Mesodermal cell (in vitro differentiated cells): ENCODE measurements at regions not wholly inside any gene's neighbourhood (a gene's known extent, or its start where the extent isn't known, plus 50 kb on each side); places are given as distances from the start of the nearest gene placed in this dataset.

Source experiments
- H3K27ac ChIP-seq: 2 replicates; pipeline ENCODE4 v1.7.0; 2013; ENCODE audit warnings: mild to moderate bottlenecking, low read depth, low read length, moderate library complexity; ENCODE audit not compliant: severe bottlenecking
- H3K36me3 ChIP-seq: 2 replicates; pipeline ENCODE4 v1.7.1; 2013; ENCODE audit warnings: mild to moderate bottlenecking, low read length, moderate library complexity; ENCODE audit not compliant: control insufficient read depth, insufficient read depth
- H3K4me1 ChIP-seq: one replicate; pipeline ENCODE4 v1.7.1; 2013; ENCODE audit warnings: mild to moderate bottlenecking, low read length; ENCODE audit not compliant: insufficient read depth, control insufficient read depth, poor library complexity, severe bottlenecking
- H3K4me3 ChIP-seq: 2 replicates; pipeline ENCODE4 v1.7.0; 2013; ENCODE audit warnings: low read length, control low read depth, mild to moderate bottlenecking; ENCODE audit not compliant: insufficient read depth, poor library complexity, severe bottlenecking; ENCODE audit errors: extremely low read depth
- H3K9me3 ChIP-seq: 2 replicates; pipeline ENCODE4 v1.7.1; 2013; ENCODE audit warnings: mild to moderate bottlenecking, low read length, moderate library complexity; ENCODE audit not compliant: control insufficient read depth
- WGBS, 2 experiments: methylation state at CpG; one replicate each; pipeline ENCODE4 v1.1.5; 2013; ENCODE audit warnings: missing lambda C conversion rate in 2 of 2; ENCODE audit not compliant: insufficient coverage in 2 of 2; 5-methylcytosine and 5-hydroxymethylcytosine counted together

- Histone ChIP-seq H3K4me3 (no peak overlapping the region), H3K4me1 (peaks cover 19% of the 10 kb centered on the region), H3K9me3 (no peaks in the 10 kb centered on the region), H3K27ac (no peak overlapping the region), H3K36me3 (no peaks in the 10 kb centered on the region)
- 96 to 98% methylated on average over 6 to 10 of the region's 10 CpGs for WGBS, 2 experiments
Observed at GRCh38 chr6:80543598-80544222, 437.2 kb downstream of the BCKDHB start.

DNA sequence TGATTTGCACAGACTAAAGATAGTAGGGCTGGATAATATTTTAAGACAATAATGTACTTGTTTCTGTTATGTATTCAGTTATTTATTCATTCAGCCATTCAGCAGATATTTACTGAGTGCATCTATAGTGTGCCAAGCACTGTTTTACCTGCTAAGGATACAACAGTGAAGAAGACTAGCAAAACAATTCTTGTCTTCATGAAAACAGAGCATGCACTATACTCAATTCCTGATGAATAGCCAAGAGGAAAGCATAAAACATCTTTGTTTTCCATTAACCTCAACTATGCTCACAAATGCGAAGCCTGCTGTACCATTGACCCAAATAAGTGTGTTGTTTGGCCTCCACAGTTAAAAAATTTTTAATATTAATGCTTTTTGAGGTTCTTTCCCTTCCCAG, 436.7 kb downstream of the BCKDHB start:
- no peak overlapping the region for H3K27ac ChIP-seq
- no peaks in the 10 kb centered on the region for H3K9me3 ChIP-seq
- 100% methylated on average over 1 of the region's 1 CpG; no CpG with 5 or more reads in 1 of the 2 experiments for WGBS, 2 experiments
- no peaks in the 10 kb centered on the region for H3K36me3 ChIP-seq
- H3K4me3 ChIP-seq = no peak overlapping the region
- peaks cover 19% of the 10 kb centered on the region for H3K4me1 ChIP-seq

- WGBS, 2 experiments = 86 to 100% methylated on average over 2 of the region's 3 CpGs
- Histone ChIP-seq H3K9me3 (no peaks in the 10 kb centered on the region), H3K27ac (no peak overlapping the region), H3K4me3 (no peak overlapping the region), H3K36me3 (no peaks in the 10 kb centered on the region), H3K4me1 (peaks cover 26% of the 10 kb centered on the region)
Observed at GRCh38 chr6:80541886-80542285, 435.4 kb downstream of the BCKDHB start.

- H3K36me3 ChIP-seq = no peaks in the 10 kb centered on the region
- no peaks in the 10 kb centered on the region for H3K9me3 ChIP-seq
- H3K27ac ChIP-seq = no peak overlapping the region
- H3K4me1 ChIP-seq = peaks cover 26% of the 10 kb centered on the region
- H3K4me3 ChIP-seq = no peak overlapping the region
Observed at GRCh38 chr6:80541181-80541580, 434.7 kb downstream of the BCKDHB start.

DNA sequence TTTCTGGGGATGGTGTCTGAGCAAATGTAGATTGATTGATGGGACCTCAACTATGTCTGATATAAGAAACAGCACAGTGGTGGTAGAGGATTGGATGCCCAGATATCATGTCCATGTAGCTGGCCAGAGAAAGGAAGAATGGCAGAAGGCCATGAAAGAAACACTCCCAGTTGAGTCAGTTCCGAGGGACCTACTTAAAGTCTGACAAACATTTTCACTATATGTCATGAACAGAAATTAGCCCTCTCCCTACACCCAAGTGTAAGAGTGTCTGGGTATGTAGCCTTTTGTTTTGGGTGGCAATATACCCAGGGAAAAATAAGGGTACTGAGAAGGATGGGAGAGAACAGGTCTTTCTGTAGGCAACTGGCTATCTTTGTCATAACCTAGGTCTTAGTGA, 434.2 kb downstream of the BCKDHB start:
- Histone ChIP-seq H3K4me3 (no peak overlapping the region), H3K27ac (no peak overlapping the region), H3K9me3 (peaks cover under 1% of the 10 kb centered on the region), H3K36me3 (no peaks in the 10 kb centered on the region), H3K4me1 (peaks cover 26% of the 10 kb centered on the region)
- no CpG with 5 or more reads among the region's 1 CpG for WGBS, 2 experiments

DNA sequence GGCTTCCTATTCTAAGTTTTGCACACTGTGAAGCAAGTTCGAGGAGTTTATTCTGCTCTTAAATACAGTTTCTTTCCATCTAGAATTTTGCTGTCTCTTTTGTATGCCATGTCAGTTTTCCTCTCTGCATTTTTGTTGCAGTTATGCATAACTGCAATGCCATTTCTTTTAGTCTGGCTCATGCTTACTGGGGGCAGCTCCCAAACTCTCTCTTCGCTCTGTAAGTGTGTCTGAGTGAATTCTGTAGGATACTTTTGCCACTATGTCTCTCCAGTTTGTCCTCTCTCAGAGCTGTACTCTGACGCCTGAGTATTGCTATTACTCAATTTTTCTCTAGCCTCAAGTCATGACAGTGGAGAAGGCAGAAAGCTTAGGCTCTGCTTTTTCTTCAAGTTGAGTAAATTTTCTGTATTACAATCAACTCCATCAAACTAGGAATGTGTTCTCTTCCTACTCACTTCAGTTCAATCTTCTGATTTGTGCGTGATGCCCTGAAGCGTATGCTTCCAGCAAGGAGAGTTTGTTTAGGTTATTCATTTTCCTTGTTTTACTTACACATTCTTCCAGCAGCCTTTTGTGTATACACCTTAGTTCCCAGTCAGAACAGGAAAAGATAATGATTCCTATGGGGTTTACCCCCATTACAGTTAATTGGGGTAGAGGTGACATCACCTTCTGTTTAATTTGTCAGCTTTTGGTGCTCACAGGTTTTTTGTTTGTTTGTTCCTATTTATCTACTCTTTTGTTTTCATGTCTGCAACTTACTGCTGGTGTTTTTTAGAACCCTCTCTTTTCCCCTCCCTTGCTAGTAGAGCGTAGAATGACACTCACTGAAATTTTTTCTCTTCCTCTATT, 430.9 kb downstream of the BCKDHB start:
- WGBS, 2 experiments = 90 to 91% methylated on average over 2 to 3 of the region's 6 CpGs
- Histone ChIP-seq H3K4me3 (no peak overlapping the region), H3K27ac (no peak overlapping the region)

DNA sequence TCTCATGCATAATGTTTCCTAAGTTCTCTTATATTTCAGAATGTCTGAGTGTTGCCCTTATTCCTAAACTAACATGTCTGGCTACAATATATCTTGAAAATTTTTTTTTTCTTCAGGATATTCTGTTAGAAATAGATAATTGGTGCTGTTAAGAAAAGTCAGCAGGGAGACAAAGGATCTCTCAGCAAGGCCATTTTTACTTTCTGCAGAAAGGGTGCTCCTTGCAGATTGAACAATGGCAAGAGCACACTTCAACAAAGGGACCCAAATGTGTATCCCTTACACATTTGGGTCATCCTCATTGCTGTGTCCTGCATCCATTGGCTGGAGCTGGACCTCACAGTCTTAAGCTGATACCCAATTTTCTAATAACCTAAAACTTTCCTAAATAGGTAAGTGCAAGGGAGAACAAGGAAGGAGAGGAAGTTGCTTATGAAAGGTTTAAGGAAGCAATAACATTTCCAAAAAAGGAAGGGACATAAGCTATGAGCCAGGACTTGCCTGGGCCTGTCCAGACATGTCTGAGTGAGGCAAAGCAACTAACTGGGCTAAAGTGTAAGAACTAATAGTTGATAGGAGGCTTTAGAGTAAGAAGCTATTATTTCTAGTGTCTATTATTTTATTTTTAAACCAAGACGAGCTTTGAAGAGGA, 429.6 kb downstream of the BCKDHB start:
- Histone ChIP-seq H3K36me3 (no peaks in the 10 kb centered on the region), H3K9me3 (peaks cover 7% of the 10 kb centered on the region), H3K4me1 (peaks cover 12% of the 10 kb centered on the region), H3K4me3 (no peak overlapping the region), H3K27ac (peak overlapping the region; percentile 16)
- WGBS, 2 experiments = no CpG with 5 or more reads among the region's 1 CpG

More for the DNA sequence above, 430.9 kb downstream of the BCKDHB start:
- Histone ChIP-seq H3K9me3 (peaks cover 7% of the 10 kb centered on the region), H3K36me3 (no peaks in the 10 kb centered on the region), H3K4me1 (peaks cover 22% of the 10 kb centered on the region)

DNA sequence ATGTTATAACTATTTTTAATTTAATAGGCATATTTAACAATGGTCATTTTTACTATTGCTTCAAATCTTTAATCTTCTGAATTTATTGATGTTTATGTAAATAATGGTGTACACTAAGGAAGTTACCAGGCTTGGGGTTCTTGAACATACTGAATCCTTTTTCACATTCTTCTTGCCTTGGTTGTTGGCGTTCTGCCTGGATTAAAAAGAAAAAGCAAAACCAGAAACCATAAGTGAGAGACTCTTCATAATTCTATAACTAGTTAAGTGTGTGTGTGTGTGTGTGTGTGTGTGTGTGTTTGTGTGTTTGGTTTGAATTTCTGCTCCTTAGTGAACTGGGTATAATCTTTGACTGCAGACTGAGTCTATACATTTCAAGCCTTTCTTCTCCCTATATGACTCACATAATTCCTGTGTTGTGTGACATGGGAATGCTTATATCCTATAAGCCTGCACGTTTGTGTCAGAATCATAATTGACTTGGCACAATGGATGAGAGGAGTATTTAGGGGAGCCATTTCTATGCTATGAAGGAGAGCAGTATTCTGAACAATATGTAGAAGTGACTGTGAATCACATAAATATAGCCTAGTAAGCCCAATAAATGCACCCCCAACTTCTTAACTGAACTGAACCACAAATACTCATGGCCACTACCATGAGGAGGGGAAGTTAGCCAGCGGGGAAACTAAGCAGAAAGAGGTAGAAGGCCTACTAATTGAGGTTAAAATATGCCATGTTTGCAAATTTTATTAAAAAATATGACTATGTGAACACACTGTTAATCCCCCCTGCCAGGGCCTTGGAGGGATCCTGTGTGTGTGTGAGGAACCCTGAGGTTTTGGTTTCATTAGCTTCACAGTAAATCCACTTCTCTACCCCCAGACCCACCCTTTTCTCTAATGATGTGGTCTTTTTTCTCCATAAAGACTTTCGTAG, 425.5 kb downstream of the BCKDHB start:
- Histone ChIP-seq H3K9me3 (peaks cover 7% of the 10 kb centered on the region), H3K36me3 (no peaks in the 10 kb centered on the region), H3K4me1 (peaks cover 12% of the 10 kb centered on the region), H3K27ac (no peak overlapping the region), H3K4me3 (no peak overlapping the region)
- no CpG with 5 or more reads among the region's 4 CpGs for WGBS, 2 experiments

- peaks cover under 1% of the 10 kb centered on the region for H3K9me3 ChIP-seq
- WGBS, 2 experiments = no CpG with 5 or more reads among the region's 3 CpGs
- H3K4me3 ChIP-seq = no peak overlapping the region
- H3K4me1 ChIP-seq = peaks cover 12% of the 10 kb centered on the region
- no peak overlapping the region for H3K27ac ChIP-seq
- H3K36me3 ChIP-seq = no peaks in the 10 kb centered on the region
Observed at GRCh38 chr6:80530103-80530502, 423.6 kb downstream of the BCKDHB start.

- H3K9me3 ChIP-seq = no peaks in the 10 kb centered on the region
- no peaks in the 10 kb centered on the region for H3K36me3 ChIP-seq
- H3K4me1 ChIP-seq = peaks cover 12% of the 10 kb centered on the region
- no peak overlapping the region for H3K4me3 ChIP-seq
- peak overlapping the region; percentile 33 for H3K27ac ChIP-seq
Observed at GRCh38 chr6:80528115-80528514, 421.6 kb downstream of the BCKDHB start.
